ENCODE measurements at regions not wholly inside any gene's neighbourhood (a gene's known extent, or its start where the extent isn't known, plus 50 kb on each side); places are given as distances from the start of the nearest gene placed in this dataset.

- Histone ChIP-seq H3K27ac (ENCODE audit: insufficient read depth, low read length, poor library complexity, severe bottlenecking) (no peak overlapping the region), H3K4me1 (ENCODE audit: control insufficient read depth, insufficient read depth, low read length, poor library complexity, severe bottlenecking) (no peaks in the 10 kb centered on the region), H3K4me3 (ENCODE audit: low read depth, low read length) (no peak overlapping the region), H3K27me3 (ENCODE audit: control insufficient read depth, insufficient read depth, low read length) (no peaks in the 10 kb centered on the region), H3K36me3 (ENCODE audit: control insufficient read depth, insufficient read depth, low read length) (no peaks in the 10 kb centered on the region), H3K9me3 (ENCODE audit: control insufficient read depth in 2 of 2, low read length in 2 of 2) (no peaks in the 10 kb centered on the region)
- Mint-ChIP-seq H3K27ac (no peak overlapping the region), H3K4me1 (no peaks in the 10 kb centered on the region), H3K9me3 (no peaks in the 10 kb centered on the region), H3K27me3 (no peaks in the 10 kb centered on the region), H3K4me3 (no peak overlapping the region), H3K36me3 (no peaks in the 10 kb centered on the region)
- DNase-seq (no peak), ATAC-seq (ENCODE audit: low read depth in 2 of 2) (no peak)
Observed at GRCh38 chr5:126718236-126718868, 58.6 kb upstream of the LMNB1 start.

- Mint-ChIP-seq H3K4me1 (no peaks in the 10 kb centered on the region), H3K9me3 (no peaks in the 10 kb centered on the region), H3K27me3 (no peaks in the 10 kb centered on the region), H3K27ac (no peak overlapping the region), H3K36me3 (no peaks in the 10 kb centered on the region), H3K4me3 (no peak overlapping the region)
- Histone ChIP-seq H3K4me1 (ENCODE audit: control insufficient read depth, insufficient read depth, low read length, poor library complexity, severe bottlenecking) (no peaks in the 10 kb centered on the region), H3K27me3 (ENCODE audit: control insufficient read depth, insufficient read depth, low read length) (no peaks in the 10 kb centered on the region), H3K9me3 (ENCODE audit: control insufficient read depth in 2 of 2, low read length in 2 of 2) (no peaks in the 10 kb centered on the region), H3K36me3 (ENCODE audit: control insufficient read depth, insufficient read depth, low read length) (no peaks in the 10 kb centered on the region), H3K27ac (ENCODE audit: insufficient read depth, low read length, poor library complexity, severe bottlenecking) (no peak overlapping the region), H3K4me3 (ENCODE audit: low read depth, low read length) (no peak overlapping the region)
- ATAC-seq (ENCODE audit: low read depth in 2 of 2) (no peak), DNase-seq (no peak)
Observed at GRCh38 chr5:126720369-126720768, 56.6 kb upstream of the LMNB1 start.

GRCh38 chr5:126723643-126724042, 53.3 kb upstream of the LMNB1 start:
- Histone ChIP-seq H3K27ac (ENCODE audit: insufficient read depth, low read length, poor library complexity, severe bottlenecking) (no peak overlapping the region), H3K4me1 (ENCODE audit: control insufficient read depth, insufficient read depth, low read length, poor library complexity, severe bottlenecking) (no peaks in the 10 kb centered on the region), H3K9me3 (ENCODE audit: control insufficient read depth in 2 of 2, low read length in 2 of 2) (no peaks in the 10 kb centered on the region), H3K36me3 (ENCODE audit: control insufficient read depth, insufficient read depth, low read length) (no peaks in the 10 kb centered on the region), H3K27me3 (ENCODE audit: control insufficient read depth, insufficient read depth, low read length) (no peaks in the 10 kb centered on the region), H3K4me3 (ENCODE audit: low read depth, low read length) (no peak overlapping the region)
- Mint-ChIP-seq H3K27ac (no peak overlapping the region), H3K9me3 (no peaks in the 10 kb centered on the region), H3K4me1 (no peaks in the 10 kb centered on the region), H3K27me3 (no peaks in the 10 kb centered on the region), H3K4me3 (no peak overlapping the region), H3K36me3 (no peaks in the 10 kb centered on the region)
- ATAC-seq (ENCODE audit: low read depth in 2 of 2), result no peak
- DNase-seq, result no peak
